Activated T-helper 9 cell treated with anti-CD3 and anti-CD28 coated beads, Interleukin-2, amount 50 U/mL, for 16 hours (primary cell): ENCODE measurements at regions not wholly inside any gene's neighbourhood (a gene's known extent, or its start where the extent isn't known, plus 50 kb on each side); places are given as distances from the start of the nearest gene placed in this dataset.
"Not testable (repeated sequence)": the region's sequence is repeated elsewhere in the genome, so short reads cannot be mapped to it uniquely, and the experiment has no call there.

Experiments used
- DNase-seq: peaks from one replicate; pipeline ENCODE4 v3.0.0-alpha.2; 2020; ENCODE audit warnings: low read depth

DNA sequence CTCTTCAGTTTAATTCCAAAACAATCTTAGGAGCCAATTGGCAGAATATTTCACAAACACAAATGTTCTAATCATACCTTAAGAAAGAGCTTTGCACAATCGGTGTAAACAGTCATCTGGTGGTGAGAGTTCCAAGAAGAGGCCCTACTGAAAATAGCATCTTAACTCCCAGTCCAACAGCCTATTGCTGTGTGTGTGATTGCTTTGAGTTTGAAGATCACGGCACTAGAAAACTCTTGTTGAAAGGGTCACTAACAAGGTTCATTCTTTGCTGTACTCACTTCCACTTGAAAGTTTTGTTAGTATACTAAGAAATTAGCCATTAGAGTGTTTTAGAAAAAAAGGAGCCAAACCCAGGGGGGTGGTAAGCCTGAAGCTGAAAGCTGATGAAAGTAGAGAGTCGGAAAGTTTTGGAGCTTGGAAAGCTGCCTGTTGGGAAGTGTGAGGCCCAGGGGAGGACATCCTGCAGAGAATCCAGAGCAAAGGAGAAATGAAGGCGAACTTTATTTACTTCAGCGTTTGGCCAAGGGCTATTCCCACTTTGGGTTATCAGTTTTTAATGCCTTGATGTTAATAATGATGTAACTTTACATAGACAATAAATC lies 180.3 kb upstream of the GHR start:
- no peak for DNase-seq

DNA sequence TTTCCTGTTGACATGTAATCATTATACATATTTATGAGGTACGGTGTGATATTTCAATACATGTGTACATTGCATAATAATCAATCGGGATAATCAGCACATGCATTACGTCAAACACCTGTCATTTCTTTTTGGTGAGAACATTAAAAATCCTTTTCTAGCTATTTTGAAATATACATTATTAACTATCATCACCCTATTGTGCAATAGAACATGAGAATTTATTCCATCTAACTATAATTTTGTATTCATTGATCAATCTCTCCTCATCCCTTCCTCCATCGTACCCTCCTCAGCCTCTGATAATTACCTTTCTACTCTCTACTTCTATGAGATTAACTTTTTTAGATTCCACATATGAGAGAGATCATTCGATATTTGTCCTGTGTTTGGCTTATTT lies 170.9 kb upstream of the GHR start:
- DNase-seq = no peak

DNA sequence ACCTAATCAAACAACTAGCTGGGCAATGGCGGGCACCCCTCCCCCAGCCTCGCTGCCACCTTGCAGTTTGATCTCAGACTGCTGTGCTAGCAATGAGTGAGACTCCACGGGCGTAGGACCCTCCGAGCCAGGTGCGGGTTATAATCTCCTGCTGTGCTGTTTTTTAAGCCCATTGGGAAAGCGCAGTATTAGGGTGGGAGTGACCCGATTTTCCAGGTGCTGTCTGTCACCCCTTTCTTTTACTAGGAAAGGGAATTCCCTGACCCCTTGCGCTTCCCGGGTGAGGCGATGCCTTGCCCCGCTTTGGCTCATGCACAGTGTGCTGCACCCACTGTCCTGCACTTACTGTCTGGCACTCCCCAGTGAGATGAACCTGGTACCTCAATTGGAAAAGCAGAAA lies 163.3 kb upstream of the GHR start:
- DNase-seq = not testable (repeated sequence)

DNA sequence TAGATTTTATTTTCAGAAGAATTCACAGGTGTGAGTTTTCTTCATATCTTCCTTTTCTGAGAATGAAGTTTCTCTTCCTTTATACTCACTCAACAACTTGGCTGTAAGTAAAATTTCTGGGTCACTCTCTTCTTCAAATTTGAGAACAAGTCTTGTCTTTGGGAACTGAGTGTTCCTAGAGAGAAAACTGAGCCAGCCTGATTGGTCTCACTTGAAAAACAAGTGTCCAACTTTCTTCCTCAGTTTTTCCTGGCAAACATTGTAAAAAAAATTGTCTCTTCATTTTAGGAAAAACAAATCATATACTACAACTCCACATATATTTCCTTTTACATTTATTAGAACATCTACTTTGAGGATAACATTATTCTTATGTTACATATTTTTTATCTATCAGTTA lies 156.1 kb upstream of the GHR start:
- no peak for DNase-seq

DNA sequence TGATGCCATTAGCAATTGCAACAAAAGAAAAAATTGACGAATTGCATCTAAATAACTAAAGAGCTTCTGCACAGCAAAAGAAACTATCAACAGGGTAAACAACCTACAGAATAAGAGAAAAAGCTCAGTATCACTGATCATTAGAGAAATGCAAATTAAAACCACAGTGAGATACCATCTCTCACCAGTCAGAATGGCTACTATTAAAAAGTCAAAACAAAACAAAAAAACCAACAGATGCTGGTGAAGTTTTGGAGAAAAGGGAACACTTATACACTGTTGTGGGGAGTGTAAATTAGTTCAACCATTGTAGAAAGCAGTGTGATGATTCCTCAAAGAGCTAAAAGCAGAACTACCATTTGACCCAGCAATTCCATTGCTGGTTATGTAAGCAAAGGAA lies 155.1 kb upstream of the GHR start:
- not testable (repeated sequence) for DNase-seq

DNA sequence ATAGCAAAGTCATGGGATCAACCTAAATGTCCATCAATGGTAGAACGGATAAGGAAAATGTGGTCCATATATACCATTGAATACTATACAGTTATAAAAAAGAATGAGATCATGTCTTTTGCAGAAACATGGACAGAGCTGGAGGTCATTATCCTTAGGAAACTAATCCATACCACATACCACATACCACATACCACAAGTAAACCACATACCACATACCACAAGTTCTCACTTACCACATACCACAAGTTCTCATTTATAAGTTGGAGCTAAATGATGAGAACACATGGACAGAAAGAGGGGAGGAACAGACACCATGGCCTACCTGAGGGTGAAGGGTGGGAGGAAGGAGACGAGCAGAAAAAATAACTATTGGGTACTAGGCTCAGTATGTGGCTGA lies 154.6 kb upstream of the GHR start:
- DNase-seq = no peak

DNA sequence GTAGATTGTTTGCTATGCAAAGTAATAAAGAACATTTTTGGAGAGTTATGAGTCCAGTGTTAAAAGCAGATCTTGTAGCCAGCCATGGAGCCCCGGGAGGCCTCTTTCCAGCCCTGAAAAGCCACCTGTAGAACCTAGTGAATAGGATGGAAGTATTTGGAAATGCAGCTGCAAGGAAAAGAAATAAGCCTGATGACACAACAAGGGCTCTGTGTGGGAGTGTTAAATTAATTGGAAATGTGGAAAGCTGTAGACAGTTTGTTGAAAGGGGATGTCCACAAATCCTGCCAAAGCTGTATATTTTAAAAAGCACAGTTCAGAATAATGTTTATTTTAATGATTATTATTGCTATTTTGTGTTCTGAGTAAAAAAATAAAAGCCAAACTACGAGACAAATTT lies 152.5 kb upstream of the GHR start:
- no peak for DNase-seq

DNA sequence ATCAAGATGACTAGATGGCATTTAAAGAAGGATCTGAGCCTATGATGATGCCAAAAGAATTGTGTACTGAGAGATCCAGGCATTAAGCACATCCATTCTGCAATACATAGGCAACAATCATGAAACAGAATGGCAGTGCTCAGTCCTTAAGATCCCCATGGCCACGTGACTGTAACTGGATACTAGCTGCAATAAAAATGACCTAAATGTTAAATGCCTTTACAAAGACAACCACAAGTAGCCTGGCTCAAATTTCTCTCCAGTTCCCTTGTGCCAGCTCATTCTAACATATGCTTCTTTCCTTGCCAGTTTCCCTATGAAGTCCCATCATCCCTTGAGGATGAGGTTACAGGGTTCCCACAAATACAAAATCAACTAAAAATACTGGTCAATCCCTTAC lies 148.3 kb upstream of the GHR start:
- no peak for DNase-seq

DNA sequence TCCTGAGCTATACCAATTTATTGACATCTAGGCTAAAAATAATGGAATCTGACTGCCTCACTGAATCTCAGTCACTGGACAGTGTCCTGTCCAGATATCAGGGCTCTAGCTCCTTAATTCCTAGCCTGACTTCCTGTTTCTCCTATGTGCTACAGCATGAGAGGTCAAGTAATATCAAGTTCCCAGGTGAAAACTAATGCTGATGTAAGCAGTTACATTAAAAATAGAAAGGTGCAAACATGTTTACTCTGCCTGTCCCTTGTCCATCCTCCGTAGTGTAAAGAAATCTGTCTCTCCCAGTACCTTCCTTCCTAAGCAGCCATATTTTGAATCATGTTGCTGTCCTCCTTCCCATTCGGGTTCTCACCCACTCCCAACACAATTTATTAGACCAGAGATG lies 145.9 kb upstream of the GHR start:
- no peak for DNase-seq

DNA sequence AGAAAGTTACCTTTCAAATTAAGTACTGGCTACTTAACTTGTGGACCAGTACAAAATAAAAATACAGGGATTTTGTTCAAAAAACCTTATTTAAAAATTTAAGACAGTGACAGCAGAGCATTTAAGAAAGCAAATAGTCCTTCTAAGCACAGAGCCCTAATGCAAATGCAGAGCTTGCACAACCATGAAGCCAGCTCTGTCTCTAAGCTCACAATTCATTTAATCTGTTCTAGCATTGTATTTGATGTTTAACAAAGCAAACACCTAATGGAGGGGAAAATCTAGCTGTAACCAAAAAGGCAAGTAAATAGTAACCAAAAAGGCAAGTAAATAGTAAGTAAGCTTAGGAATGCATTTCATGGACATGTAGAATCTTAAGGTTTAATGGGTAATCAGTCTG lies 138.7 kb upstream of the GHR start:
- DNase-seq = no peak

DNA sequence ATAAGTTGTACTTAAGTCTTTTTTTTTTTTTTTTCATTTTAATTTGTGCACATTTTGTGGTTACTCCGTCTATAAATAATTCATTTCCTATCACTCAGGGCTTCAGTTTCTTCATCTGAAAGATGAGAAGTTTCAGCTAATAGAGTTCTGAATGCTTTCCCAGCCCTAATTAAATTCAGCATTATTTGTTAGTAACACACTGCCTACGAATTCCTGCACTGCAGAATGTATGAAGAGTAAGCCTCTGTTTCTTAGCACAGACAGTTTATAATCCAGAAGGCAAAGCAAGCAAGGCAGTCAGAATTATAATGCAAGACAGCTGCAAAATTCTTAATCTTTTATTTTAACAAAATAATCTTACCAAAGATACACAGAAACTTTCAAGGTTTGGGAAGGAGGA lies 138.0 kb upstream of the GHR start:
- DNase-seq = no peak

DNA sequence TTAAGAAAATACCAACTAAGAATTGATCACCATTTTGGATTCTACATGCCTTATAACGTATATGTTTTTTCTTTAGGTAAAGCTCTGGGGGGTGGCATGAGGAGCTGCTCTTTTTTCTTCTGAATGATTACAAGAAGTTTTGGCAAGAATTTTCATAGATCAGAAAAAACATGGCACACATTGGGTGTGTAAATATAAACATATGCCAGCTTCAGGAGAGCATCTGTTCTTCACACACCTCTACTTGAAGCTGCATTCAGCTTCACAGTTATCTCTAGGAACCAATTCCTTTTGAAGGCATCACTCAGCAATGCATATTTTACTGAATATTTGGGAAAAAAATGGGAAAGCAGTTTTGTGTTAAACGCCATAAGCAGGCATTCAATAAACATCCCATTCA lies 122.7 kb upstream of the GHR start:
- no peak for DNase-seq

DNA sequence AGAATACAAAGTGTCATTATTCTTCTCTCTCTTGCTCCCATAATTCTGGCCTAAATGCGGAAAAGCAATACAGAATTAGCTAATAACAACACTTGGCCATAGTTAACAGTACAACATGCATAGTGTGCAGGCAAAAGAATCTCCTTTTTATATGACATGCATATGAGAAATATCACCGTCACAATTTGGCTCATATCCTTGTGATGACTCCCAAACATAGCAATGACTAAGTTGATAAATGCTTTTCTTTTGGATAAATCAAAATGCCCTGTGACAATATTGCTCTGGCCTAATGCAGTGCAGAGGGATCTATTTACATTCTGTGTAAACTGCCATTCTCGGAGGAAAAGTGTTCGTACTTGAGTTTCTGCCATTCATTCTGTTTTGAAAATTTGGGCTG lies 121.9 kb upstream of the GHR start:
- DNase-seq = no peak

DNA sequence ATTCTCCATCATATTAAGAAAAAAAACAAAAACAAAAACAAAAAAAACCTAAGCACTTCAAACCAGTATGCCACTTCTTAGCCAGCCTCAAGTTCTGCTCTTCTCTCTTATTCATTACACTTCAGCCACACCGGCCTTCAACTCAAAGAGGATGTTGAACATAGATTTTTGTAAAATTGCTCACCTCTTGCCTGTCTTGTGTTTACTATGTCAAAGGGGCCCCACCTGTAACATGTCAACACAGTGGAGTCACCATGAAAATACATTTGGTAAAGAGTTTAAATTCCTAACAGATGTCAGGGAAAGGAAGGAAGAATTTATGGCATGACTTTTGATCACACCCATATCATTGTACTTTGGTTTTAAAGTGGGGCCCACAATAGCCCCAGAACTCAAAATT lies 121.1 kb upstream of the GHR start:
- DNase-seq = no peak

DNA sequence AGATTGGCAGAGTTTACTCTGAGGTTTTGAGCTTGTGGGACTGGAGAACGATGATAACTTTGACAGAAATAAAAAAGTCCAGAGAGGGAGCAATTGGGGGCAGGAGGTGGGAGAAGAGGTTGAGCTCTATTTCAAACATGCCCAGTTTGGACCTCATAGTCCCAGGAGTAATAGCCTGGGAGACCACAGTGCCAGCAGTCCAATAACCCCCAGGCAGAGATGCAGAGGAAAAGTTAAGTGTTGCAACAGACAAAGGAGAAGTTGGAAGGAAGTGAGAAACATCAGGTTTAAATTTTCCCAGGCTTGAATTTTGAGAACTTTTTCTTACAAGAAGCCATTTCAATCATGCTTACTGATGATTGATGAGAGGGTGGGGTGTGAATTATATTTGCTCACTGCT lies 117.0 kb upstream of the GHR start:
- no peak for DNase-seq

DNA sequence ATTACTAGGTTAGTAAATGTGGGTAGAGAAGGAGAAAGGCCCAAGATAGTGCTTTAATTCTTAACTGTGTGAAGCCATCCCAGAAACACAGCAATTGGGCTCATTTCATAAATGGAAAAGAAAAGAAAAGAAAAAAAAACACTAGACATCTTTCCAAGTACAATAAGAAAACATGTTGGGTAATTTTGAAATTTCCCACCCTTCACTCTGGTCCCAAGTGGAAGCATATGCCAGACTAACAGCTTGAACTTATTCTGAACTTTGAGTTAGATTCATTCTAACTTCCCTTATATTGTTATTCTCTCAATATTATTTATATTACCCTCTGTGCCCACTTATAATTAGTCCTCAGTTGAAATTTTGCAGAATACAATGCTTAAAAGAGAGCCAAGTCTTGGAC lies 113.4 kb upstream of the GHR start:
- no peak for DNase-seq

DNA sequence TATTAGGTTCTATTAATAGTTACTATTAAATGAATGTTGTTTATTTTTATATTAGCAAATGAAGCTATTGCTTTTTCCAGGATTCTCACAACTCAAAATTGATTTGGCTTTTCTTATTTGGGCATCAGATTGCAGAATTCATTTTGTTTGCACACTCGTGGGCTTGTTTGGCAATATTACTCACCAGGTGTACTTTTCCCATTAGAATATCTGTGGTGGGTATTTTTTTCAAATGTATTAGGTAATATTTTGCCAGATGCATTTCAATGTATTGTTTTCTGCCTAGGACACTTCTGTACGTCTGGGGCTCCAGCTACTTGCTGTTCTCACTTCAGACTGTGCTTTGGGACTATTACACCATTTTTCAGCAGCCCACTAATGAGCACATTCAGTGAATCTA lies 108.0 kb upstream of the GHR start:
- no peak for DNase-seq

DNA sequence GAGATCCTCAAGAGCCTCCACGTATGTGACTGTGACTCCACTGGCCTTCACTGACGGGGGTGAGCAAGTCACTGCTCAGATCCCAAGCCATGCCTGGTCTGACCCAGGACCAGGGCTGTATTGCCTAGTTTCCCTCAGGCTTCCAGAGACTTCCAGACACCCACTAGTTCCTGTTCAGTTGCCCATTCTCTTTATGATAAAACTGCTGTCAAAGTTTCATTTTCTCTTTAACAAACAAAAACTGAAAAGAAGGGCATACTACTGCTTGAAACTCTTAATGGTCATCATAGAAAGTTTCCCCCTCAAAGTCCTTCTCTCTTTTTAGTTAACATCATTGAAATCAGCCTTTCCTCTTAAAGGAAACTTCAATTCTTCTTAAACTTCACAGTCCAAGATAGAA lies 105.7 kb upstream of the GHR start:
- no peak for DNase-seq

DNA sequence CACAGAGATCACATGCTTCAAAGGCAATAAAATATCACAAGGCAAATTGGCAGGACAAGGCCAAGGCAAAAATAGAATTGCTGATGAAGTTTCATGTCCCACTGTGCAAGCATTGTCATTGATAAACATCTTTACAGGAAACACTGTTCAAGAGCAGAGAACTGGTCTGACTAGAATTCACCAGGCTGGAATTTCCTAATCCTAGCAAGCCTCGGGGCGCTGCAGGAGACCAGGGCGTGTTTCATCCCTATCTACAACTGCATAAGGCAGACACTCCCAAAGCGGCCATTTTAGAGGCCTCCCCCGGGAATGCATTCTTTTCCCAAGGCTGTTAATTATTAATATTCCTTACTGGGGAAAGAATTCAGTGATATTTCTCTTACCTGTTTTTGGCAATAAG lies 103.7 kb upstream of the GHR start:
- not testable (repeated sequence) for DNase-seq

DNA sequence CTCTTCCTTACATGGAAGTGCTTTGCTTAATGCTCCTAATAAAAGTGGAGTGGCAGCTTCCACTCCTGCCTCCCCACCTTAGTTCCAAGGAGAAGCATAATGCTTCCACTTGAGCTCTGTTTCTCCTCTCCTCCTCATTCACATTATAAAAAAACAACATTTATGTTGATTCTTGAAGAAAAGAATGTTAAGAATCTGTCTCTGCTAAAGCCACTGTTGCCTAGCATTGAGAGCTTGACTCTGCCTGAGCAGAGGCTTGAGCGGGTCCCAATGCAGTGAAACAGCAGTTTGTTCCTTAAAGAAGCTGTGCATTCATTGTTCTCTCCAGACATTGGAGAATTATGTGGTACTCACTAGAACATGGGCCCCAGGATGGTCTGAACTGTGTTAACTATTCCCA lies 101.5 kb upstream of the GHR start:
- DNase-seq = no peak

DNA sequence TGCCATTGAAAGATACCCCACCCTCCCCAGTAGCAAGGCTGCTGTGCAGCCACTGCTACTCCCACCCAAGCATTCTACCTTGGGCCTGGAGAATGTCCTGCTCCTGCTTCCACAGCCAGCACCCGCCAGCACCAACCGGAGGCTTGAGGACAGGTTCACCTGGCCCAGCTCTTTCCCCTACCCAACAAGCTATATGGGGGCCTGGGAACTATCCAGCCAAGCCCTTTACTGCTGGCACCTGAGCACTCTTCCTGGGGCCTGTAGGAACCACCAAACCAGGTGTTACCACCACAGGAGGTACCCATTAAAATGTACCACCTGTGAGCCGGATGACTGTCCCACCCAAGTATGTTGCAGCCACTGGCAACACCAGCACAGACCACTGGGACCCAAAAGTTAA lies 86.1 kb upstream of the GHR start:
- DNase-seq = no peak

DNA sequence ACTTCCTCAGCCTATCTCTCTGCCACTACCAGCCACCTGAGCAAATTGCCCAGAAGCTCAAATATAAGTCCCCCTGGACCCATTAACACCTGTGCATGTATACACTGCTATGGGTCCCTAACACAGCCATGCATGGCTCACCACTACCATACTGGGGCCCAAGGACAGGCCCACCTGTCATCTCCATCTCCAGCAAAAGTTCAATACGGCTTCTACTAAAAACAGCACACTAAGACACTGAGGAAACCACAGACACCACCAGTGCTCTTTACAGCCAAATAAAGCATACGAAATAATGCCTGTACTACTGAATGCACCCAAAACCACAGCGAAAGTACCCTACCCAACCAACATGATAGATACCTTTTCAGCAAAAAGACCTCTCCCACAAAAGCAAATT lies 85.6 kb upstream of the GHR start:
- DNase-seq = no peak

DNA sequence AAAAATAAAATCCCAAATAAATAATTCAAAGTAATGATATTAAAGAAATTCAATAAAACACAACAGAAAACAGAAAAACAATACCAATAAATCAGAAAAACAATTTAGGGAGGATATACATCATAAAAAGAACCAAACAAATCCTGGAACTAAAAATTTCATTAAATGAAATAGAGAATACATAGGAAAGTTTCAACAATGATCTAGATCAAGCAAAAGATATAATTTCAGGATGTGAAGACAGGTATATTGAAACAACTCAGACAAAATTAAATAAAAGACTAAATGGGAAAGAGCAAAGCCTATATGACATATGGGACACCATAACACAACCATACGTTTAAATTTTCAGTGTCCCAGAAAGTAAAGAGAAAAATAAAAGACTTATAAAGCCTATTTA lies 85.1 kb upstream of the GHR start:
- DNase-seq = no peak

DNA sequence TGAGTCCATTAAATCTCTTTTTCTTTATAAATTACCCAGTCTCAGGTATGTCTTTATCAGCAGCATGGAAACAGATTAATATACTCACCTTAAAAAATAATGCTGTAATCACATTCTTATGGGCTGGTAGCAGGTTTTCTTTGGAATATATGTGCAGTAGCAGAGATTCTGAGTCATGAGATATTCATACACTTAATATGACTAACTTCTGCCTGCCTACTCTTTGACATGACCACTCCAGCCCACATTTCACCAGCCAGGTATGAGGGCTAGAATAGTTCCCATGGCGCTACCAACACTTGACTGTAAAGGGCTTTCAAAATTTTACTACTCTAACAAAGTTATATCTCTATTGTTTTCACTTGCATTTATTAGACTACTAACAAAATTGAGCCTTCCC lies 74.1 kb upstream of the GHR start:
- DNase-seq = no peak

DNA sequence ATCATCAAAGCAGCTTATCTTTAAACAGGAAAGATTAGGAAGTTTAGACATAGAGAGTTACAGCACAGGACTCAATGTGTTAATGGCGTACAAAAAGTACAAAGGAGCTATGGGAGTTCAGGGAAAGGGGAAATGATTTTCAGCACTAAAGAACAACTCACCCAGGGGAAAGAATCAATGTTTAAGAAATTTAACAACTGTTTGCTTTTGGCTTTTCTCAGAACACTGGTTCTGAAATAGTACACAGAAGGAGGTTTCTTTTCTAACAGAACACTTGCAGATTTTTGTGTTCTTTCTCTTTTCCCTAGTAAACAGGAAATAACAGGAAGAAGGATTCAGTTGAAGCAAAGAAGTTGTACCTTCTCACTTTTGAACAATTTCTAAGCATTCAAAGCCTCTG lies 71.3 kb upstream of the GHR start:
- no peak for DNase-seq
